Parathyroid adenoma (tissue), 2 donors: ENCODE measurements at regions not wholly inside any gene's neighbourhood (a gene's known extent, or its start where the extent isn't known, plus 50 kb on each side); places are given as distances from the start of the nearest gene placed in this dataset.

Source experiments
- H2AFZ ChIP-seq: fragments of 300-600 bp; sonication (generic); one replicate; pipeline ENCODE4 v1.7.0; 2017; ENCODE audit warnings: antibody characterized with exemption, mild to moderate bottlenecking
- H3K27ac ChIP-seq: fragments of 300-600 bp; sonication (generic); one replicate; pipeline ENCODE4 v1.7.0; 2017
- H3K27me3 ChIP-seq: fragments of 300-600 bp; sonication (generic); one replicate; pipeline ENCODE4 v1.7.0; 2017; ENCODE audit warnings: low read length; ENCODE audit not compliant: control insufficient read depth, insufficient read depth
- H3K36me3 ChIP-seq: fragments of 300-600 bp; sonication (generic); one replicate; pipeline ENCODE4 v1.7.0; 2017; ENCODE audit warnings: low read length; ENCODE audit not compliant: control insufficient read depth, insufficient read depth
- H3K4me1 ChIP-seq: fragments of 300-600 bp; sonication (generic); one replicate; pipeline ENCODE4 v1.7.0; 2017; ENCODE audit warnings: control low read depth
- H3K4me2 ChIP-seq: fragments of 300-600 bp; sonication (generic); one replicate; pipeline ENCODE4 v1.7.0; 2017; ENCODE audit warnings: low read length
- H3K4me3 ChIP-seq: fragments of 300-600 bp; sonication (generic); one replicate; pipeline ENCODE4 v1.7.0; 2017; ENCODE audit warnings: low read depth, low read length
- H3K79me2 ChIP-seq: fragments of 300-600 bp; sonication (generic); one replicate; pipeline ENCODE4 v1.7.0; 2017; ENCODE audit warnings: control low read depth
- H3K9ac ChIP-seq: fragments of 300-600 bp; sonication (generic); one replicate; pipeline ENCODE4 v1.7.0; 2017; ENCODE audit warnings: mild to moderate bottlenecking
- H3K9me3 ChIP-seq: fragments of 300-600 bp; sonication (generic); one replicate; pipeline ENCODE4 v1.7.0; 2017; ENCODE audit warnings: low read length; ENCODE audit not compliant: control insufficient read depth
- TF ChIP-seq, protein P1 (sequence below): fragments of 300-600 bp; sonication (generic); IDR thresholded peaks from one replicate; pipeline ENCODE4 v1.7.0; 2017; ENCODE audit warnings: antibody characterized with exemption, mild to moderate bottlenecking
- donor health status: primary hyperparathyroidism.

DNA sequence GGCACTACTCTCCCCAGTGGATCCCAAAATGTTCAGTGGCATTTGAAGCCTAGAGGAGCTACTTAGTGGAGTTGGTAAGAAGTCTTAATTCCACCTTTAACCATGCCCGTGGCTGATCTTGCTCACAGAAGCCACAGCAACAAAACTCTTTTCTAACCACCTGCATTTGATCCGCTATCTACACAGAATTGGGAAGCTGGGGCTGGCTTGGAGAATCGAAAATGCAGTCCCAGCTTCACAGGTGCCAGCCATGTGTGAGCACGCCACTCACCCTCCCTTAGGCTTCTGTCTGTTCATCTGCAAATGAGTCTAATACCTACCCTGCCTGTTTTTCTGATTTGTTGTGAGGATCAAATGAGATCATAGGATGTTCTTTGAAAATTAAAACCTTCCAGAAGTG, 182.6 kb downstream of the BCL11A start:
- H3K9ac ChIP-seq, result no peak overlapping the region
- no peaks in the 10 kb centered on the region for H3K9me3 ChIP-seq
- H3K4me3 ChIP-seq, result no peak overlapping the region
- TF ChIP-seq, protein P1, sequence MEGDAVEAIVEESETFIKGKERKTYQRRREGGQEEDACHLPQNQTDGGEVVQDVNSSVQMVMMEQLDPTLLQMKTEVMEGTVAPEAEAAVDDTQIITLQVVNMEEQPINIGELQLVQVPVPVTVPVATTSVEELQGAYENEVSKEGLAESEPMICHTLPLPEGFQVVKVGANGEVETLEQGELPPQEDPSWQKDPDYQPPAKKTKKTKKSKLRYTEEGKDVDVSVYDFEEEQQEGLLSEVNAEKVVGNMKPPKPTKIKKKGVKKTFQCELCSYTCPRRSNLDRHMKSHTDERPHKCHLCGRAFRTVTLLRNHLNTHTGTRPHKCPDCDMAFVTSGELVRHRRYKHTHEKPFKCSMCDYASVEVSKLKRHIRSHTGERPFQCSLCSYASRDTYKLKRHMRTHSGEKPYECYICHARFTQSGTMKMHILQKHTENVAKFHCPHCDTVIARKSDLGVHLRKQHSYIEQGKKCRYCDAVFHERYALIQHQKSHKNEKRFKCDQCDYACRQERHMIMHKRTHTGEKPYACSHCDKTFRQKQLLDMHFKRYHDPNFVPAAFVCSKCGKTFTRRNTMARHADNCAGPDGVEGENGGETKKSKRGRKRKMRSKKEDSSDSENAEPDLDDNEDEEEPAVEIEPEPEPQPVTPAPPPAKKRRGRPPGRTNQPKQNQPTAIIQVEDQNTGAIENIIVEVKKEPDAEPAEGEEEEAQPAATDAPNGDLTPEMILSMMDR, result no peak
- no peak overlapping the region for H3K4me2 ChIP-seq
- no peak overlapping the region for H2AFZ ChIP-seq
- H3K4me1 ChIP-seq, result no peaks in the 10 kb centered on the region
- no peak overlapping the region for H3K27ac ChIP-seq
- H3K36me3 ChIP-seq, result no peaks in the 10 kb centered on the region
- no peaks in the 10 kb centered on the region for H3K79me2 ChIP-seq
- H3K27me3 ChIP-seq, result no peaks in the 10 kb centered on the region

DNA sequence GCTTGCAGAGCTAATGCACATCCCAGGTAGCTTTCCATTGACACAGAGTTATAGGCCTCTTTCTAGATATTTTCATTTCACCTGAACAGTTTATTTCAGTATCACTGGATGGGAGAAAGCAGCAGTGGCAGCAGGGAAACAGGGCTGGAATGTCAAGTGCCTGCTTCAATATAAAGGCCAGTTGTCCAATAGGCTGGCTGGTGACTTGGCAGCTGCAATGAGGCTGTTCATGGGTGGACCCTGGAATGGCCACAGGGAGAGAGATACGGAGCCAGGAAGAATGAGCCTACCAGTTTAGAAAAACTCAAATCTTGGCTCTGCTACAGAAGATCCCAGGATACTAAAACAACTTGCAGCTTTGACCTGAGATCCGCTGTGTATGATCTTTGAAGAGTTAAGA, 185.0 kb downstream of the BCL11A start:
- H3K27me3 ChIP-seq, result no peaks in the 10 kb centered on the region
- H3K36me3 ChIP-seq, result no peaks in the 10 kb centered on the region
- H3K9me3 ChIP-seq, result no peaks in the 10 kb centered on the region
- no peak overlapping the region for H3K4me3 ChIP-seq
- TF ChIP-seq, protein P1, result no peak
- H3K4me2 ChIP-seq, result no peak overlapping the region
- H3K79me2 ChIP-seq, result no peaks in the 10 kb centered on the region
- no peak overlapping the region for H3K27ac ChIP-seq
- H3K9ac ChIP-seq, result no peak overlapping the region
- no peak overlapping the region for H2AFZ ChIP-seq
- H3K4me1 ChIP-seq, result no peaks in the 10 kb centered on the region

DNA sequence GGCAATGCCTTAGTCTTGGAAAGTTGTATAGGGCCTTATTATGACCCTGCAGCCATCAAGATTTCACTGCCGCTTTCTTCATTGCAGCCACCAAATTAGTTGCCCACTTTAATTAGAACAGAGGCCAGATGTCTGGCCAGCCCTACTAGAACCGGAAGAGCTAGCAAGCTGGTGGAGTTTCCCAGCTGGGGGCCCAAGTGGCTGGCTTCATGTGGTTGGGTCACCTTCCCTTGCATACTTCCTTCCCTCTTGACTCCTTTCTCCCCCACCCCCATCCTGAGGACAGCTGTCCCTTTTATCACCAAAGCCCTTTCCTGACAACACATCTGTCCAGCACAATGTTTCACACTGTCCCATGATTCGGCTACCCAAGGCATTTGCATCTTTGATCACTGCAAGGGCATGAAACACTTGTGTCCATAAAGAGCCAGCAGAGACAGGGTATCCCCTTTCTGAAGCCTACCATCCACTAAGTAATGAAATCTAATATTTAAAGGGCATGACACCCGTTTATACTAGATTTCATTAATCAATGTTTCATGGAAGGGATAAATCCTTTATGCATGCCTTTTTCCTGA, 187.2 kb downstream of the BCL11A start:
- Histone ChIP-seq H3K36me3 (no peaks in the 10 kb centered on the region), H2AFZ (no peak overlapping the region), H3K4me2 (no peak overlapping the region), H3K4me1 (no peaks in the 10 kb centered on the region), H3K27ac (no peak overlapping the region), H3K79me2 (no peaks in the 10 kb centered on the region), H3K9ac (no peak overlapping the region), H3K9me3 (no peaks in the 10 kb centered on the region), H3K27me3 (no peaks in the 10 kb centered on the region), H3K4me3 (no peak overlapping the region)
- TF ChIP-seq, protein P1, result no peak

DNA sequence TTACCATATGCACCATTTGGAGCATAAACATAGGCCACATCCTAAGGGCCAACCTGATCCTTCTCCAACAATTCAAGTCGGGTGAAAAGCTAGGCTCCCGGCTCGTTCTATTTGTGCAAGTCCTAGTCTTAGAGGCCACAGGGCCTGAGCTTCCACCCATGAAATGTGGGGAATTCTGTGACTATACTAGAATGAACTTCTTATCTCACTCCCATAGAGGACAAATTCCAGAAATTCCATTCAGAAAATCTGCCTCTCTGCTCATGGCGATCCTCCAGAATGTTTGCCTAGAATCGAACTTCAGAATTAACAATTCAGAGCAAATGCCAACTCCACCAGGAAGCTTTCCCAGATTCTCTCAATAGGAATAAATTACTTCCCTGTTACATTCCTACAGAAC, 187.9 kb downstream of the BCL11A start:
- Histone ChIP-seq H3K79me2 (no peaks in the 10 kb centered on the region), H3K9me3 (no peaks in the 10 kb centered on the region), H2AFZ (no peak overlapping the region), H3K27ac (no peak overlapping the region), H3K4me3 (no peak overlapping the region), H3K27me3 (no peaks in the 10 kb centered on the region), H3K4me1 (no peaks in the 10 kb centered on the region), H3K9ac (no peak overlapping the region), H3K36me3 (no peaks in the 10 kb centered on the region), H3K4me2 (no peak overlapping the region)
- TF ChIP-seq, protein P1, result no peak

DNA sequence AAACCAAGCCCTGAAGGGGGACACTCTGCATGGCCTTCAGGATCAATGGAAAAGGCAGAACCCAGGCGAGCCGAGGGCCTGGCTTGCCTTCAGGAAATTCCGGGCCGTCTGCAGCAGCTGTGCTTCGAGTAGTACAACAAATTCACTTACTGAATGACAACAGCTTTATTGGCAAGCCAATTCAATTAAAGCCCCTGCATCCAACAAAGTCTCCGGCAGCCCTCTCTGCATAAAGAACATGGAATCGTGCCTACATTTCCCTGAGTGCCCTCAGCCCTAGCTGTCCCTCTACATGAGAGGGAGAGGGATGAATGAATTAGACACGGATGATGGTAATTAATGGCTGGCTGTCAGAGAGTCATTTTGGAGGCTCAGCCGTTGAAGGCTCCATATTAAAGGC, 189.0 kb downstream of the BCL11A start:
- TF ChIP-seq, protein P1, result no peak
- Histone ChIP-seq H3K79me2 (no peaks in the 10 kb centered on the region), H3K36me3 (no peaks in the 10 kb centered on the region), H3K9ac (no peak overlapping the region), H3K4me1 (no peaks in the 10 kb centered on the region), H2AFZ (no peak overlapping the region), H3K27me3 (no peaks in the 10 kb centered on the region), H3K4me2 (no peak overlapping the region), H3K4me3 (no peak overlapping the region), H3K9me3 (no peaks in the 10 kb centered on the region), H3K27ac (no peak overlapping the region)
